ENCODE measurements at regions not wholly inside any gene's neighbourhood (a gene's known extent, or its start where the extent isn't known, plus 50 kb on each side); places are given as distances from the start of the nearest gene placed in this dataset.
A peak's percentile ranks its signal among the peaks of the same experiment; 100 is the strongest.
"Not testable (repeated sequence)": the region's sequence is repeated elsewhere in the genome, so short reads cannot be mapped to it uniquely, and the experiment has no call there.

DNA sequence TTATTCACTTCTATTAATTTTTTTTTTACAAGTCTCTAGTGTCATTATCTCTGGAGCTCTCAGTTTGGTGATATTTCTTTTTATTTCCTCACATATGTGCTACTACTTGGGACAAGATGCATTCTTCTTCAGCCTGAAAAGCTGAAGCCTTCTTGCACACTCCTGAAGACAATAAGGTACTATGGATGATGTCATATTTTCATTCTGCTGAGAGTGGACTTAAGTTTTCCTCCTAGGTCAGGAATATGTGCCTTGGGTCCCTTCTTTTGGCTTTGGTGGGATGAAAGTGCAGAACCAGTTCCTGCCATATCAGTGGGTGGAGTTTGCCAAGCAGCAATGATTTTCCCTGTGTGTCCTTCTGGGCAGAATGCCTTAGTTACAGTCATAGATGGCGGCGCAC is 188.7 kb upstream of the EYA4 start:
- no peak for DNase-seq (ENCODE audit: low read depth)

DNA sequence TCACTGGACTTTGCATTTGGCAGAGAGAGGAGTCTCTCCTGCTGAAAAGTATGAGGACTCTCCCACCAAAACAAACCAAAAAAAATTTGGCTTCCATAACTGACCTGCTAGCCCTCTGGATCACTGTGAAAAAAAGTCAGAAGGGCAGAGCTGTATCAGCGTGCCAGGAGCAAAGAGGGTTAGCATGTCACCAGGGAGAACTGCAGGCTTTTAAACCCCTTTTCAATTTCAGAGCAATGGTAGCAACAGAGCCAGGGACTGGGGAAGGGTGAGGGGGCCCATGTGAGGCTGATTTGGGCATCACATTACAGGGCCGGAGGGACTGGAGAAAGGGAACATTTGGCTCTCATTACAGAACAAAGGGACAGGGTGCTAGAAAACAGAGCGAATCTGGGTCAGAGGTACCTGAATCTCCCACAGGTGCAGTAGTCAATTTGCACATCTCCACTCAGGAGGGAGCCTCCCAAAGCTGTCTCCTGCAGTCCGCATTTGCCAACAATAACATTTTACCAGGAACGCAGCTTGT is 185.7 kb upstream of the EYA4 start:
- no peak for DNase-seq (ENCODE audit: low read depth)

DNA sequence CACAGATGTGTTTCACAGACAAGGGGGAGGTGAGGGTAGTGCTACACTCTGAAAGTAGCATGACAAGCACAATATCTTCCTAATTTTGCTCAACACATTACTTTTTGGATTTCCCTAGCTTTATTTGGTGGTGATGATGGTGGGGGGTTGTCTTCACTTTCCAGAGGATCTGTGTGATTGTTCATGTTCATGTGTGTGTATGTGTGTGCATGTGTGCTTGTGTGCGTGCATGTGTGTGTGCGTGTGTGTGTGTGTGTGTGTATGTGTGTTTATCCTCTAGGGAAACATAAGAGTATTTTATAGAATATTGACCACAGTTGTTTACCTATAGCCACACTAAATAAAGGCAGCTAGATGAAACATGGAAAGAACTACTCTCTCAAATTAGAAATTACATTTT is 183.8 kb upstream of the EYA4 start:
- no peak for DNase-seq (ENCODE audit: low read depth)

- peak; percentile 79 for DNase-seq (ENCODE audit: low read depth)
Observed at GRCh38 chr6:133062077-133062476, 179.1 kb upstream of the EYA4 start.

GRCh38 chr6:133062696-133063306 is 178.4 kb upstream of the EYA4 start:
- no peak for DNase-seq (ENCODE audit: low read depth)

DNA sequence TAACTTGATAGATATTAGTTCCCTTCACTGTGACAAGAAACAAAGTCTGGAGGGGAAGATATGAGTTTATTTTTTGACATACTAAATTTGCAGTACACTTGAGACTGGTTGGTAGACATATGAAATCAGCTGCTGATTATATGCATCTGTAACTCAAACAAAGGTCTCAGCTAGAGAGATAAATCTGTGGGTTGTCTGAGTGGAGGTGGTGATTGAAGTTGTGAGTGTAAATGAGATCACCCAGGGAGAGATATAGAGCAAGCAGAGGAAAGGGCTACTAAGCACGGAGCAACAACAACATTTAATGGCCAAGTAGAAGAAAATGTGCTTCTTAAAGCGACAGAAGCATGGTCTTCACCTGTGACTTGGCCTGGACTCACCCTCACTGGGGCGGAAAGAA is 173.2 kb upstream of the EYA4 start:
- no peak for DNase-seq (ENCODE audit: low read depth)

- DNase-seq (ENCODE audit: low read depth): no peak
Observed at GRCh38 chr6:133070410-133071043, 170.6 kb upstream of the EYA4 start.

- peak; percentile 54 for DNase-seq (ENCODE audit: low read depth)
Observed at GRCh38 chr6:133079901-133080300, 161.3 kb upstream of the EYA4 start.

DNA sequence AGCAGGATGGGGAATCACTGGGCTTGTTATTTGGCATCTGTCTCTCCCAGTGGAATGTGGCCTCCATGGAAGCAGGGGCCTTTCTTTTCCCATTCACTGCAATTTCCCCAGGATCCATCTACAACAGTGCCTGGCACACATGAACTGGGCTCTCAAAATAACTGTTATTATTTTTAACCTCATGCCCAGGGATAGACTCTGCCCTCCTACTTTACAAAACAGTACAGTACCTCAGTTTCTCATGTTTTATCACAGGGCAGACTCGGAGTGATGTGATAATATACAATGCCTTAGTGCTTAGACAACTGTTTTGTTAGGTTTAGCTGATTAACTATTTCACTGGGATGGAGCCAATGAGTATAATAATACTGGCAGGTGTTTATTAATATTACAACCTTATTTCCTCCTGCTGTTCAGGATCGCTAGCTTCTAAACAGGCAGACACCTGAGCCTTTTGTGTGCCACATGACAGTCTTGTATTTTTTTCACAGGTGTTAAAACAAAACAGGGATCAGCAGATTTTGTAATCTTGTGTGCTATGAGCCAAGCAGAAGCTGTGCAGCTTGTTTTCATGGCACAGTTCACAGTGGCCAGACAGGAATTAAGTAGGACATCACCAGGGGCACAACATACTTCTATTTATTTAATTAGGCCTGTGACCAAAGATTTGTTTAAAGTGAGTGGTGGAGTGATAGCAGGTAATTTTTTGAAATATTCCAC is 157.7 kb upstream of the EYA4 start:
- DNase-seq (ENCODE audit: low read depth): no peak

DNA sequence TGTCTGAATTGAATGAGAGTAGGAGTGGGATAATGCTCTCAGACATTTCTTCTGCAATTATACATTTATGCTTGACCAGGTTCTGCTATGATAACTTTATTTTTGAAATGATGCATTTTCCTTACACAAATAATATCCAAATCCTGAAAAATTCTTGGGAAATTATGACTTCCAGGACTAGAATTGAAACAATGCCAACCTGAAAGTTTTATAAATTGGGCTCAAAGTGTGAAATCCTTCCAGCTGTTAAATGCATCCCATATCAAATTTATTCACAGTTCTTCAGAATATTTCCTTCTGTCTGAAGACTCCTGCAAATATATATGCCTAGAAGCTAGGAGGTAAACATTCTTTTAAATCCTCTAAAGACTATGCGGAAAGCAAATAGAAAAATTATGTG is 155.7 kb upstream of the EYA4 start:
- DNase-seq (ENCODE audit: low read depth): no peak

DNA sequence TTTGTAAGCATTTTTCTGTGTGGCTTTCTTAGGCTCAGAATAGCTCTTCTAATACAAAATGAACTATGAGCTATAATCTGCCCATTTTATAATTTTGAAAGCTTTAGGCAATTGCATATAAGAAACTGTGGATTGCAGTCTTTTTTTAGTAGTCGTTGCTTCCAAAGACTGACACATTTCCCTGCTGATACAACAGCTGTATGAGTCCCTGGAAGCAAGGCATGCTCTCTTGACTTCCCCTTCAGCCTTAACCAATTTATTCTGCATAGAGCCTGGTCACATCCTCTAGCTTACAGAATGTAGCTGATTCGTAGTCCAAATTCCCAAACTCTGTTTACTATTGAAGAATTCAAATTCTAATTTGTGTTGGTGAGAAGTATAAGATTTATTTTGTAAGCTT is 155.3 kb upstream of the EYA4 start:
- DNase-seq (ENCODE audit: low read depth): no peak

GRCh38 chr6:133088931-133089695 is 152.0 kb upstream of the EYA4 start:
- DNase-seq (ENCODE audit: low read depth): no peak

DNA sequence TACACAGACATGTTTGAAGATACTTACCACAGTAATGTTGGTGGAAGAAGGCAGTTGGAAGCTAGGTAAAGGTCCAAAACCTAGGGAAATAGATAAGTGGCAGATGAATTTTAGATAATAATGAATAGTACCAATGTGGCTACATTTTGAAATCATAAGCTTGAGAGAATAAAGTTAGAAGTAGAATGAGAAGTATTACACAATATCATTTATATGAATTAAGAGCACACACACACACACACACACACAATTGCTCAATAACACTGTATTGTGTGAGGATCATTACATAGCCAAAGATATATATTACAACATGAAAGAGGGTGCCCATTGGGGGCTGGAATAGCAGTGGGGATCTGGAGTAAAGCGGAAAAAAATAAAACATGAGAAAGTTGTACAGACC is 149.0 kb upstream of the EYA4 start:
- DNase-seq (ENCODE audit: low read depth): no peak

GRCh38 chr6:133092771-133093170 is 148.4 kb upstream of the EYA4 start:
- DNase-seq (ENCODE audit: low read depth): no peak

DNA sequence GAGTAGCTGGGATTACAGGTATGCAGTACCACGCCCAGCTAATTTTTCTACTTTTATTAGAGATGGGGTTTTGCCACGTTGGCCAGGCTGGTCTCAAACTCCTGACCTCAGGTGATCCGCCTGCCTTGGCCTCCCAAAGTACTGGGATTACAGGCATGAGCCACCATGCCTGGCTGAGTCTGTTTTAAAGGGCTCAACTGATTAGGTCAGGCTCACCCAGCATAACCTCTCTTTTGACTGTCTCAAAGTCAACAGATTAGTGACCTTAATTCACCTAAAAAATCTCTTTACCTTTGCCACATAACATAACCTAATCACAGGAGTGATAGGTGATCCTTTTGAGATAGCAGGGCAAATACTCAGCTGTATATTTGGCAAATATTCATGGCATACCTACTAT is 147.9 kb upstream of the EYA4 start:
- DNase-seq (ENCODE audit: low read depth): not testable (repeated sequence)

DNA sequence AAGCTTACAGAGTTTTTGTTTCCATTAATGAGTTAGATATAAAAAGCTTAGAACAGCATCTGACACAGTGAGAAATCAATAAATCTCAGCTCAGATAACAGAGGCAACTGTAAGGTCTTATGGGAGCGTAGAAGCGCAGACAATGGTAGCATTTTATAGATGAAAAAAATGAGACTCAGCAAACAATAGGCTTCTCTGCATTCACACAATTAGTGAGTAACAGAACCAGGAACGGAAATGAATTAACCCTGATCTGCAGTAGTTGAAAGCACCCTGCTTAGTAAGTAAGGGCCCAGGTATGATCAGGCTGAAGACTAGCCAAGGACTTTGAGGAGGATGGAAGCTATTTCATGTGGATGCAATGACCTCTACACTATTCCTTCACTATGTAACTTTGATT is 147.2 kb upstream of the EYA4 start:
- no peak for DNase-seq (ENCODE audit: low read depth)

GRCh38 chr6:133097208-133097607 is 143.9 kb upstream of the EYA4 start:
- DNase-seq (ENCODE audit: low read depth): no peak

DNA sequence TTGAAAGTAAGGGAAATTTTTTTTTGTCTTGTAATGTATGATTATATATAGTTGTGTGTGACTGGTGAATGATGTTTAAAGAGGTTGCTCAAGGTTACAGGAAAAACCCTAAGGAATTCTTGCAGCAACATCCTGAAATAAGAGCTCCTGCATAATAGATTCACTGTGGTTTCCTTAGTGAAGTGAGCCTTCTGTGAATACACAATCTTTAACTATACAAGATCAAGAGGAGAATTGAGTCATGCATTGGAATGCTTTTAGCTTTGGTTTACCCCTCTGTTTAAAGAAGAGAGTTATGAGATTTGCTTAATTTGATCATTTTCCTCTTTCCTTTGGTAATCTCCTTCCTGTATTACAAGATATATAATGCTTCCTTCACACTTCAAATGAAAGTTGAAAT is 141.6 kb upstream of the EYA4 start:
- DNase-seq (ENCODE audit: low read depth): peak; percentile 94

- DNase-seq (ENCODE audit: low read depth): no peak
Observed at GRCh38 chr6:133100865-133101264, 140.3 kb upstream of the EYA4 start.

DNA sequence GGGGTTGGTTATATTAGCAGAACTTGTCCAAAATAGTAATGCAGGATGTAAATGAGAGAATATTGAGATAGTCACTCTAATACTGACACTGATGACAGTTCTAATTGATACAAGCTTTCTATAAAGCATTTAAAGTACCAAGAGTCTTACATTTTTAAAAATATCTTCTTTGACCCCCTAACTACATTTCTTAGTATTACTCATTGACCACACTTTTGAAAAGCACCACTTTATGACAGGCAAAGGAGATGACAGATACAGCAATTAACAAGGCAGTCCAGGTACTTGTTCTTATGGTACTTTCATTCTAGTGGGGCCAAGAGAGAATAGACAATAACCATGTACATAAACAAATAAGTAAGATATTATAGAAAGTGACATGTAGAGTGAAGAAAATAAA is 139.4 kb upstream of the EYA4 start:
- peak; percentile 50 for DNase-seq (ENCODE audit: low read depth)

DNA sequence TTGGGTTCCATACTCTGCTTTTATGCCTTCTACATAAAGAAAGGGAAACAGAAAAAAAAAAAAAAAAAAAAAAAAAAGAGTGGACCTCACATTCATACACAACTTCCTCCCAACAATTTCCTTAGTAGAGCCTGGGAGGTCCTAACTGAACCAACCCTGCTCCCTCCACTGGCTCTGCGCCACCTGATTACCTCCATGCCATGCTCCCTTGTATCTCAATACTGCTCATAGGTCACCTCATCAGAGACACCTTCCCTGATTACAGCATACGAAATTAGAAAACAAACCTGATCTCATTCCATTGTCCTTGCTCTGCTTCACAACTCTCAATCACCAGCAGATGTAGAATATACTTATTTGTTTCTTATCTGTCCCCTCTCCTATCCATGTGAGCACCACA is 134.2 kb upstream of the EYA4 start:
- no peak for DNase-seq (ENCODE audit: low read depth)

DNA sequence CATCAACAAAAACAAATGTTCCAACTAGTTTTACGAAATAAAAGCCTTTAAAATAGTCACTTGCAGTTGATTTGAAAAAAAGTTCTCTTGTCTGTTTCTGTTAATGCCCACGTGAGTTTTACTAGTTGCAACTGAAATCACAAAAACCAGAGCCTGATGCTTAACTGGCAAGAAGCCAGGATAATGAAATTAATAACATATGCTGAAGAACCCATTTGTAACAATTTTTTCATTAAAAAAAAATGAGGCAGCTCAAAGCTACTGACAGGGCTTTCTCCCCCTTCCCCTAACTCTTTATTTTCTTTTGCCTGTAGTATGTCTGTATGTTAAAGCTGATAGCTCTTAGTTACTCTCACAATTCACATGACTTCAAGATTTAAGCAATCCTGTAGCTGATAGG is 132.7 kb upstream of the EYA4 start:
- DNase-seq (ENCODE audit: low read depth): no peak

DNA sequence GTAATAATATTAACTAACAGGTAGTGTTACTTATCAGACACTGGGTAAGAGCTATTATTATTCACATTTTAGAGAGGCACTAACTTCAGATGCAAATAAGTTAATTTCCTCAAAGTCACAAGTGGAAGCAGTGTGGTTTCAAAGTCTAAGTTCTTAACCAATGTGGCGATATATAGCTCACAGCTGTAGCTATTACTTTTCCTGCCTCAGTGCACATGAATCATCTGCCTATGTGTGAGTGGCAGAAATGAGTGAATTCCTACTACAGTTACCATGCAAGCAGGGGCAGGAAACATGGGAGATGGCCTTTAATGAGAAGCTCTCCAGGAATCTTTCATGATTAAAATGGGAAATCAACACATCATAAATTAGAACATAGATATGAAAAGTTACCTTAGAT is 126.2 kb upstream of the EYA4 start:
- no peak for DNase-seq (ENCODE audit: low read depth)

All from ELR (cell line).